Smooth muscle cell (in vitro differentiated cells): ENCODE measurements at regions not wholly inside any gene's neighbourhood (a gene's known extent, or its start where the extent isn't known, plus 50 kb on each side); places are given as distances from the start of the nearest gene placed in this dataset.

Source experiments
- DNase-seq: peaks from one replicate; lab custom pipeline; 2025; ENCODE audit not compliant: unreplicated experiment; lab: John Stamatoyannopoulos, UW
- H2AFZ ChIP-seq: fragments of 200-600 bp; sonication (generic); 2 replicates; pipeline ENCODE4 v1.6.0; 2016; ENCODE audit warnings: antibody characterized with exemption, low read depth, mild to moderate bottlenecking
- H3F3A ChIP-seq: fragments of 200-600 bp; sonication (generic); 2 replicates; pipeline ENCODE4 v1.6.0; 2017; ENCODE audit warnings: antibody characterized with exemption, low read depth
- H3K27ac ChIP-seq: fragments of 200-600 bp; sonication (generic); 2 replicates; pipeline ENCODE4 v1.5.1; 2016; ENCODE audit warnings: low read depth, mild to moderate bottlenecking
- H3K27me3 ChIP-seq: fragments of 200-600 bp; sonication (generic); 2 replicates; pipeline ENCODE4 v1.6.1; 2016; ENCODE audit warnings: low read depth, mild to moderate bottlenecking
- H3K36me3 ChIP-seq: fragments of 200-600 bp; sonication (generic); 2 replicates; pipeline ENCODE4 v1.5.1; 2016; ENCODE audit warnings: low read depth
- H3K4me1 ChIP-seq: fragments of 200-600 bp; sonication (generic); 2 replicates; pipeline ENCODE4 v1.5.1; 2016; ENCODE audit warnings: low read depth
- H3K4me2 ChIP-seq: fragments of 200-600 bp; sonication (generic); 2 replicates; pipeline ENCODE4 v1.6.0; 2016; ENCODE audit warnings: mild to moderate bottlenecking
- H3K4me3 ChIP-seq: fragments of 200-600 bp; sonication (generic); 2 replicates; pipeline ENCODE4 v1.5.1; 2016; ENCODE audit warnings: mild to moderate bottlenecking
- H3K79me2 ChIP-seq: fragments of 200-600 bp; sonication (generic); 2 replicates; pipeline ENCODE4 v1.6.0; 2016; ENCODE audit warnings: low read depth, mild to moderate bottlenecking
- H3K9ac ChIP-seq: fragments of 200-600 bp; sonication (generic); 2 replicates; pipeline ENCODE4 v1.6.0; 2016; ENCODE audit warnings: low read depth
- H3K9me3 ChIP-seq: fragments of 200-600 bp; sonication (generic); replicated peaks from 2 replicates; pipeline ENCODE4 v1.5.1; 2016; ENCODE audit warnings: low read depth
- H4K20me1 ChIP-seq: fragments of 200-600 bp; sonication (generic); 2 replicates; pipeline ENCODE4 v1.6.0; 2016; ENCODE audit warnings: low read depth
- CTCF ChIP-seq: fragments of 200-600 bp; sonication (generic); IDR thresholded peaks from 2 replicates; pipeline ENCODE4 v1.5.1; 2017; ENCODE audit warnings: borderline replicate concordance, mild to moderate bottlenecking, antibody characterized with exemption; ENCODE audit not compliant: insufficient read depth, poor library complexity, severe bottlenecking
- WGBS: methylation state at CpG from one replicate; pipeline ENCODE4 v1.1.7; 2016; ENCODE audit warnings: low lambda C conversion rate; 5-methylcytosine and 5-hydroxymethylcytosine counted together

GRCh38 chr21:27306206-27306605 lies 339.3 kb upstream of the ADAMTS5 start:
- no peaks in the 10 kb centered on the region for H3K79me2 ChIP-seq
- no peak for DNase-seq
- H3K4me1 ChIP-seq, result no peaks in the 10 kb centered on the region
- H4K20me1 ChIP-seq, result no peaks in the 10 kb centered on the region
- no peaks in the 10 kb centered on the region for H3K36me3 ChIP-seq
- H3K4me2 ChIP-seq, result no peak overlapping the region
- H3F3A ChIP-seq, result no peaks in the 10 kb centered on the region
- peak overlapping the region; percentile 1 for H3K27ac ChIP-seq
- H3K9me3 ChIP-seq, result no peaks in the 10 kb centered on the region
- H3K9ac ChIP-seq, result no peak overlapping the region
- peak overlapping the region; percentile 25 for H2AFZ ChIP-seq
- no peak overlapping the region for H3K4me3 ChIP-seq
- H3K27me3 ChIP-seq, result no peaks in the 10 kb centered on the region
- TF ChIP-seq CTCF, result no peak

- no peak overlapping the region for H3K9ac ChIP-seq
- 81% methylated on average over 2 of the region's 2 CpGs for WGBS
- H3K79me2 ChIP-seq, result no peaks in the 10 kb centered on the region
- no peaks in the 10 kb centered on the region for H3K9me3 ChIP-seq
- H3K27me3 ChIP-seq, result no peaks in the 10 kb centered on the region
- H3K4me2 ChIP-seq, result no peak overlapping the region
- H3K4me3 ChIP-seq, result no peak overlapping the region
- no peak overlapping the region for H3K27ac ChIP-seq
- no peaks in the 10 kb centered on the region for H3K36me3 ChIP-seq
- no peak for DNase-seq
- H2AFZ ChIP-seq, result no peak overlapping the region
- H3K4me1 ChIP-seq, result no peaks in the 10 kb centered on the region
- H3F3A ChIP-seq, result no peaks in the 10 kb centered on the region
- TF ChIP-seq CTCF, result no peak
- no peaks in the 10 kb centered on the region for H4K20me1 ChIP-seq
Observed at GRCh38 chr21:27301220-27301619, 334.3 kb upstream of the ADAMTS5 start.

GRCh38 chr21:27300770-27301169 lies 333.9 kb upstream of the ADAMTS5 start:
- Histone ChIP-seq H3K9me3 (no peaks in the 10 kb centered on the region), H3K4me2 (no peak overlapping the region), H3K4me3 (no peak overlapping the region), H4K20me1 (no peaks in the 10 kb centered on the region), H3F3A (no peaks in the 10 kb centered on the region), H3K36me3 (no peaks in the 10 kb centered on the region), H3K9ac (no peak overlapping the region), H3K27ac (no peak overlapping the region), H3K27me3 (no peaks in the 10 kb centered on the region), H3K79me2 (no peaks in the 10 kb centered on the region), H3K4me1 (no peaks in the 10 kb centered on the region), H2AFZ (no peak overlapping the region)
- DNase-seq, result no peak
- TF ChIP-seq CTCF, result no peak
- 86% methylated on average over 2 of the region's 2 CpGs for WGBS

- no peaks in the 10 kb centered on the region for H3K9me3 ChIP-seq
- no peaks in the 10 kb centered on the region for H4K20me1 ChIP-seq
- no peak overlapping the region for H3K4me2 ChIP-seq
- H3K27ac ChIP-seq, result no peak overlapping the region
- H2AFZ ChIP-seq, result no peak overlapping the region
- no peak overlapping the region for H3K9ac ChIP-seq
- DNase-seq, result no peak
- H3K4me3 ChIP-seq, result no peak overlapping the region
- H3K36me3 ChIP-seq, result no peaks in the 10 kb centered on the region
- no peaks in the 10 kb centered on the region for H3K4me1 ChIP-seq
- no peaks in the 10 kb centered on the region for H3F3A ChIP-seq
- WGBS, result 71% methylated on average over 1 of the region's 1 CpG
- no peak for TF ChIP-seq CTCF
- H3K27me3 ChIP-seq, result no peaks in the 10 kb centered on the region
- H3K79me2 ChIP-seq, result no peaks in the 10 kb centered on the region
Observed at GRCh38 chr21:27298465-27298864, 331.6 kb upstream of the ADAMTS5 start.
